DOHH2 (cell line): ENCODE measurements at regions not wholly inside any gene's neighbourhood (a gene's known extent, or its start where the extent isn't known, plus 50 kb on each side); places are given as distances from the start of the nearest gene placed in this dataset.

Experiments
- EZH2phosphoT487 ChIP-seq: fragments of 200-600 bp; sonication (generic); IDR thresholded peaks from 2 replicates; pipeline ENCODE4 v1.6.1; 2017; ENCODE audit warnings: borderline replicate concordance, mild to moderate bottlenecking, antibody characterized with exemption, low read length, moderate library complexity, mixed read lengths
- TF ChIP-seq, protein P1 (sequence below): fragments of 200-600 bp; sonication (generic); IDR thresholded peaks from one replicate; pipeline ENCODE4 v1.5.1; 2014; ENCODE audit warnings: antibody characterized with exemption, mild to moderate bottlenecking, low read depth, low read length; ENCODE audit not compliant: poor library complexity, severe bottlenecking

DNA sequence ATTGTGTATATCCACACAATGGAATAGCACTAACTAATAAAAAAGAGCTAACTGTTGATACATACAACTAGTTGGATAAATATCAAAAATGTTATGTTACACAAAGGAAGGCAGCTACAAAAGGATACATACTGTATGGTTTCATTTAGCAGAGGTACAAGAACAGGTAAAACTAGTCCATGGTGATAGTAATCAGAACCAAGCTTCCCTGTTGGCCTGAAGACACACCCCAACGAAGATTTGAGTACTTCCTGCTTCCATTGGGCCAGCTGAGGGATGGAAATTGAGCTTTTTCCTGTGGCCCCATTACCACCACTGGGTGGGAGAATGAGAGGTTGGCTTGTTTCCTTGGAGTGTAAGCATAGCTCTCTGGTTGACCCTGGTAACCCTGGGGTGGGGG is 117.3 kb upstream of the CADPS start:
- TF ChIP-seq, protein P1, sequence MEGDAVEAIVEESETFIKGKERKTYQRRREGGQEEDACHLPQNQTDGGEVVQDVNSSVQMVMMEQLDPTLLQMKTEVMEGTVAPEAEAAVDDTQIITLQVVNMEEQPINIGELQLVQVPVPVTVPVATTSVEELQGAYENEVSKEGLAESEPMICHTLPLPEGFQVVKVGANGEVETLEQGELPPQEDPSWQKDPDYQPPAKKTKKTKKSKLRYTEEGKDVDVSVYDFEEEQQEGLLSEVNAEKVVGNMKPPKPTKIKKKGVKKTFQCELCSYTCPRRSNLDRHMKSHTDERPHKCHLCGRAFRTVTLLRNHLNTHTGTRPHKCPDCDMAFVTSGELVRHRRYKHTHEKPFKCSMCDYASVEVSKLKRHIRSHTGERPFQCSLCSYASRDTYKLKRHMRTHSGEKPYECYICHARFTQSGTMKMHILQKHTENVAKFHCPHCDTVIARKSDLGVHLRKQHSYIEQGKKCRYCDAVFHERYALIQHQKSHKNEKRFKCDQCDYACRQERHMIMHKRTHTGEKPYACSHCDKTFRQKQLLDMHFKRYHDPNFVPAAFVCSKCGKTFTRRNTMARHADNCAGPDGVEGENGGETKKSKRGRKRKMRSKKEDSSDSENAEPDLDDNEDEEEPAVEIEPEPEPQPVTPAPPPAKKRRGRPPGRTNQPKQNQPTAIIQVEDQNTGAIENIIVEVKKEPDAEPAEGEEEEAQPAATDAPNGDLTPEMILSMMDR, result no peak
- no peak for TF ChIP-seq EZH2phosphoT487
